GM21619 (cell line): ENCODE measurements at regions not wholly inside any gene's neighbourhood (a gene's known extent, or its start where the extent isn't known, plus 50 kb on each side); places are given as distances from the start of the nearest gene placed in this dataset.

ENCODE experiments used
- ATAC-seq: cut with Tn5 transposase; IDR thresholded peaks from one replicate; pipeline ENCODE4 v1.9.1; 2021; ENCODE audit not compliant: unreplicated experiment

DNA sequence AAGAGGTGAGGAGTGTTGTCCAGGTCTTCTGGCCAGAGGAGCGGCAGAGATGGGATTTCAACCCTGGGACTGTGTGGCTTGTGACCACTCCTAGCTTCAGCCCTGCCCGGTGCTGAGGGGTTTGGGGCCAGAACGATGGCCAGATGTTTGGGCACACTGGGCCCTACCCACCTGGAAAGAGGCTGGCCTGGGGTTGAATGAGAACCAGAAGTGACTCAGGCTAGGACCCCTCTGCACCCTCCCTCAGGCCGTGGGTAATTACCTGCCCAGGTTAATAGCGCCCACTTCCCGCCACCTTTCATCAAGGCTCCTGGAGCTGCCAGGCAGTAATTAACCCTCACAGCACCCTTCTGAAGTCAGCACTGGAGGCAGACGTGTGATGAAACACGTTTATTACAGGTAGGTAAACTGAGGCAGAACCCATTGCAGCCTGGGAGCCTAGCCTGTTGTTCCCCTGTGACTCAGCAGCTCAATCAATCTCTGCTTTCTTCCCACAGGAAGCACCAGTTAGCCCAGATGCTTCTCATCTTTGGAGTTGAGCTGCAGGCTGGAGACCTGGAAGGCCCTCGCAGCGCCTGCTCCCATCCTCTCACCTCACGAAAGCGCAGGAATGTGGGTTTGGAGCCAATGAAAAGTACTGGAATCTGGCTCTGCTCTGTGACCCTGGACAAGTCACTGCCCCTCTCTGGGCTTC lies 120.8 kb downstream of the CEBPB start:
- no peak for ATAC-seq

- ATAC-seq = no peak
Observed at GRCh38 chr20:50312002-50312681, 121.5 kb downstream of the CEBPB start.

DNA sequence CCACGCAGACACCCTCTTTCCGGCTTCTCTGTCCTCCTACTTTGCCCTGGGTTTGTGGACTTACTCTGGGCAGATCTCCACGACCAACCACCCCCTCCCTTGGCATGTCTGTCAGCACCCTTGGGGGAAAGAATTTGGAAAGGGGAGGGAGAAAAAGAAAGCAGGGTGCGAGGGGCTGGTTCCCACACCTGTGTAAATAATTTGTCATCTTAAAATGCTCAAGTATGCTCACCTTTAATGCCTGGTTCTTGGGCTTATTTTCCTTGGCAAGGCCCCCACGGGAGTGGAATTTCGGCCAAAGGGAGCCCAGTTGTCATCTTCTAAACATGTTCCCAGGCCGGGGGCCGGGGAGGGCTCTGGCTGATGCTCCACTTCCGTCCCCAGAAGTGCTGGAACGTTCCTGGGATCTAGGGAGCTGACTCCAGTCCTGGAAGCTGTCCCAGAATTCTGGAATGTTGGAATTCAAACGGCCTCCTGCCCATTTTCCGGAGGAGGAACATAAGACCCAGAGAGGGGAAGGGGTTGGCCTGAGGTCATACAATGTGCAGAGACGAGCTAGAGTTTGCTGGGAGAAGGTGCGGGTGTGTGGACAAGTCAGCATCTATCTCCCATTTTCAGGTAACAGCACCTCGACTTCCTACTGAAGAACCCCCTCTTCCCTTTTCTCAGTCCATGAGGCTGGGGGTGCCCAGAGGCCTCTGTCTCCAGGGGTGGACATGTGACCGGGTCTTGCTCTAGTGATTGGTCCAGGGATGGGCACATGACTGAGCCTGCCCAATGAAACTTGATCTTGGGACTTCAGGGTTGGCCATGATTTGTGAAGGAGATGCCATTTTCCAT lies 122.3 kb downstream of the CEBPB start:
- no peak for ATAC-seq

- no peak for ATAC-seq
Observed at GRCh38 chr20:50313522-50313820, 122.8 kb downstream of the CEBPB start.

- ATAC-seq = no peak
Observed at GRCh38 chr20:50313827-50314677, 123.4 kb downstream of the CEBPB start.

- no peak for ATAC-seq
Observed at GRCh38 chr20:50314678-50315335, 124.2 kb downstream of the CEBPB start.

DNA sequence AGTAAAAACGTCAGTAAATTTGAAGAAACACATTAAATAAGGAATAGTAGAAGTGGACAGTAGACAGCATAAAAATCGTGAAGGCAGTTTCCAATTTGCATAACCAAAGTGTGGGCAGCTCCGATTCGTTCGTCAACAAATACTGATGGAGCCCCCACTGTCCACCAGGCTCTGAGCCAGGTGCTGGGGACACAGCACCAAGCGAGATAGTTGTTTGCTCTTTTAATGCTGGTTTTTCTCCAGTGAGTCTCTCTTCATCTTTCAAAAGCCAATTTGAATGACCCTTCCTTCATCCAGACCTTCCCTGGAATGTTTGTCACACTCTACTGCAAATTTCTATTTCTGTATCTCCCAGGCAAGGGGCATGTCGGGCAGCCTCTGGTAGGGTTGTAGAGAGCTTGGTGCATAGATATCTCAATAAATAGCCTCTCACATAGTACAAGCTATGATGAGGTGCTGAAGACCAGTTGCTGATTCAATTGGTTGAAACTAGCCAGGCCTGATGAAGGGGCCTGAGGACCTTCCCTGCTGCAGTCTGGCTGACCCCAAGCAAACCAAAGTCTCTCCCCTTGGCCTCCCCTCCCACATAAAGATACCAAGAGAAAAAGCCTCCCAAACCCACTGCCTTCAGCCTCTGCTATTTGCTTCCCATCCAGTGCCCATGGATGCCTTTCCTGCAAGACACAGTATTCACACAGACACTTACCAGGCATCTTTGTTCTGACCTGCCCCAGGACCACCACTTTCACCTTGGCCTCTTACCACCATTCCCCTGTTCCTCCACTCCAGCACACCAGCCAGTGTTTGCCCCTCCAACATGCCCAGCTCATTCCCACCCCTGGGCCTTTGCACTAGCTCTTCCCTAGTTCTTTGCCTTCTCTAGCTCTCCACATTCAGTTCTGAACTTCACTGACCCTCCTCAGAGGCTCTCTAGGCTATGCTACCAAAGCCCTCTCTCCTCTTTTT lies 125.2 kb downstream of the CEBPB start:
- ATAC-seq = no peak

- ATAC-seq = no peak
Observed at GRCh38 chr20:50317116-50317515, 126.5 kb downstream of the CEBPB start.

DNA sequence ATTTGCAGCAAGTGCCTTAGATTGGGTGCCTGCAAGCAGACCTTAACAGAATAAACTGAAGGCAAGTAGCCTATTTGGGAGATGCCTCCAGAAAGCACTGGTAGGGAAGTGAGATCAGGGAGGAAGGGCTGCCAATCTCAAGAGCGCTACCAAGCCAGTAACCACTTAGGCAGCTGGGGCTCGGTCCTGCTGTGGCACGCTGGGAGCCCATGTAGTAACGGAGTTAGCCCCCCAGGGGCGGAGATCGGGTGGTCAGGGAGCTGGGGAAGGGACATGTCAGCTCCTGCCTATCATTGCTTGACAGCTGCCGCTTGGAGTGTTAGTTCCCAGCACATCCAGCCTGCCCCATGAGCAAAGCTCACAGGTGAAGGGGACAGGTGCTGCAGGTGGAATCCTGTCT lies 127.0 kb downstream of the CEBPB start:
- ATAC-seq = no peak

GRCh38 chr20:50318710-50319109 lies 128.1 kb downstream of the CEBPB start:
- ATAC-seq = no peak

DNA sequence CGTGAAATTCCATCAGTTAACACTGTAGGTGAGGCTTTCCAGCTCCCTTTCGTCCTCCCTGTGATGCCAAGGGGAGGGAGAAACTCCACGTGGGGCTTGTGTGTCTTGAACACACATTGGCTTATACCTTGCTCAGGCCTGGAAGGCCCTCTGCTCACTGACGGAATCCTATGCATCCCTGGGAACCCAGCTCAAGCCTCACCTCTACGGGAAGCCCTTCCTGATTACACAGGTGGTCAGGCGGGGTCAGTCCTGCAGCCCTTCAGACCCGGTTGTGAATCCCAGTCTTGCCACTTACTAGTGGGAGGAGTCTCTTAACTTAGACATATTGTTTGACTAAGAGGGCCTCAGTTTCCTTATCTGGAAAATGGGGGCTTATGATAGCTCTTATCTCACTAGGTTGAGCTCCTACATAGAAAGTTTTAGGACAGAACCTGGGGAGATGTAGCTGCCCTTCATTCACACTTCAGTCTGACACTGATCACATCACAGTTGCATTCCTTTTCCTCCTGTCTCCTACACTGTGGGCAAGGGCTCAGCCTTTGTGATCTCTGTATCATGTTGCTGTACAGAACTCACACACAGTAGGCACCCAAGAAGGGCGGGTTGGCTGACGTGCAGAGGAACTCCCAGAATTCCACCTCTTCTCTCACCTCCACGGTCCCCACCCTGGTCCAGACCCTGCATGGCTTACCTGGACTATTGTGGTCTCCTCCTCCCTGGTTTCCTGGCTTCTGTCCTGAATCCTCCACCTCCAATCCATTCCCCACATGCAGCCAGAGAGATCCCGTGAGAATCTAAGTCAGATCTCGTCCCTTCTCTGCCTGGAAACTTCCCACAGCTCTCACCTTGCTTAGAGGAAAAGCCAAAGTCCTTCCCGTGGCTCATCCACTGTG lies 129.6 kb downstream of the CEBPB start:
- ATAC-seq = no peak

DNA sequence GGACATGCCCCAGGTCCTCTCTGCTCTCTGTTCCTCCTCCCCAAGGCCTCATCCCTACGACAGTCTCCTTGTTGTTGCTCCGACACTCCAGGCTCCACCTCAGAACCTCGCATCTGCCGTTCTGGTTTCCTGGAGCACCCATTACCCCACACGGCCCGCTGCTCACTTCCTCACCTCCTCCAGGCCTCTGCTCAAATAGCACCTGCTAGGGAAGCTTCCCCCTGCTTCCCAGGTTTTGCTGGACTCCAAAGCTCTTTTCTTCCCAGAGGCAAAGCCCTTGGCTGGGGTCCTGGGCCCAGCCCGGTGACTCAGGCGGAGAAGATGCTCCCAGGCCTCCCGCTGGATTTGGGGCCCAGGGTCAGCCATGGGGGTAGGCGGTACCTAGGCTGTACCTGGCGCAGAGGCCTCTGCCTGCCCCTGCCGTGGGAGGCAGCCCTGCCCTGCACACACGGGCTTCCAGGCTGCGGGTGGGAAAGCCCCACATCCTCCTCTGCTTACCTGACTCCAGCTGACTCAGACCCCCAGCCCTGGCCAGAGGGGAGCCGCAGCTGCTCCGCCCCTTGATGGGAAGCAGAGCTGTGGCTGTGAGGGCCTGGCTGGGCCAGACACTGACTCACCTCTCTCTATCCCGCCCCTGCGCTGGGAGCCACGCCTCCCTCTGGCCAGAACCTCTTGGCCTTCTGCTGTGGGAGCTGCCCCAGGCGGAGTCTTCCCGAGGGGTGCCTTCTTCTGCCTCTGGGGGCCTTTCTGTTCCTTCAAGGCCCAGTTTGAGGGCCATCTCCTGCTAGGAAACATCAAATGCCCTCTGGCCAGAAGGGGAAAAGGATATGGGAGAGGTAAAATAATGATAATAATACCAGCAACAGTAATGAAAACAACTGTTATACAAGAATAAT lies 130.5 kb downstream of the CEBPB start:
- ATAC-seq = no peak

DNA sequence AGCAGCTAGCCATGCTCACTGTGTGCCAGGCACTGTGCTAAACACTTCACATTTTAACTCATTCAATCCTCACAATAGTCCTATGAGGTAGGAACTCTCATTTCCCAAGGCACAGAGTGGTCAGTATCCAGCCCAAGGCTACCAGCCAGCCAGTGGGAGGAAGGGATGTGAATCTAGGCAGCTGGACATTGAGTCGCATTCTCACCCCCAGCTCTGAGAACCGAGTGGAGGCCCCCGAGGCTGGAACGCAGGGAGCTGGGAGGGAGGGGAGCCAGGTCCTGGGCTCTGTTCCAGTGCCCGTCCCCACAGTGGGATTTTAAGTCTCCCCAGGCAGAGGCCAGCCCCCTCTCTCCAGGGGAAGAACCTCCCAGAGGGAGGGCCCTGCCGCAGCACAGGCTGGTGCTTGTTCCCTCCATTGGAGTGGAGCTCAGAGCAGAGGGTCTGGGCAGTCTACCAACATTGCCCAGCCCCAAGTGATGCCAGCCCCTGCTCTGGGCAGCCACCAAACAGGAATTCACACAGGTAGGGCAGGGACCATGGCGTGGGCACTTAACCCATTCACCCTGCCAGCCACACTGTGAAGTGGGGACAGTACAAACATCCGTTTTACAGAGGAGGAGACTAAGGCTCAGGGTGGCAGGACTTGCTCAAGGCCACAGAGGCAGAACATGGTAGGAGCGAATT lies 131.3 kb downstream of the CEBPB start:
- no peak for ATAC-seq

DNA sequence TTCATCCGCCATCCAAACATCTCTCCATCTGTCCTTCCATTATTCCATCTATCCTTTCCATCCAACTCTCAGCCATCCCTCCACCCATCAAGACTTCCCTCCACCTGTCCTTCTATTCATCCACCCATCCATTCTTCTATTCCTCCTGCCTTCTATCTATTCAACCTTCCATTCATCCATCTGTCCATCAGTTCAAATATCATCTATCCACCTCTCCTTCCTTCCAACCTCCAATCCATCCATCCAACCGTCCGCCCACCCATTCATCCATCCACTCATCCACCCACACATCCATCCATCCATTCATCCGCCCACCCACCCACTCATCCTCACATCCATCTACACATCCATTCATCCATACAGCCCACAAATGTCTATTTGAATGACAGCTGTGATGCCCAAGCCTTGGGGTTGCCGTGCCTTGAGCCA lies 132.1 kb downstream of the CEBPB start:
- ATAC-seq = no peak

- no peak for ATAC-seq
Observed at GRCh38 chr20:50323209-50323608, 132.6 kb downstream of the CEBPB start.

DNA sequence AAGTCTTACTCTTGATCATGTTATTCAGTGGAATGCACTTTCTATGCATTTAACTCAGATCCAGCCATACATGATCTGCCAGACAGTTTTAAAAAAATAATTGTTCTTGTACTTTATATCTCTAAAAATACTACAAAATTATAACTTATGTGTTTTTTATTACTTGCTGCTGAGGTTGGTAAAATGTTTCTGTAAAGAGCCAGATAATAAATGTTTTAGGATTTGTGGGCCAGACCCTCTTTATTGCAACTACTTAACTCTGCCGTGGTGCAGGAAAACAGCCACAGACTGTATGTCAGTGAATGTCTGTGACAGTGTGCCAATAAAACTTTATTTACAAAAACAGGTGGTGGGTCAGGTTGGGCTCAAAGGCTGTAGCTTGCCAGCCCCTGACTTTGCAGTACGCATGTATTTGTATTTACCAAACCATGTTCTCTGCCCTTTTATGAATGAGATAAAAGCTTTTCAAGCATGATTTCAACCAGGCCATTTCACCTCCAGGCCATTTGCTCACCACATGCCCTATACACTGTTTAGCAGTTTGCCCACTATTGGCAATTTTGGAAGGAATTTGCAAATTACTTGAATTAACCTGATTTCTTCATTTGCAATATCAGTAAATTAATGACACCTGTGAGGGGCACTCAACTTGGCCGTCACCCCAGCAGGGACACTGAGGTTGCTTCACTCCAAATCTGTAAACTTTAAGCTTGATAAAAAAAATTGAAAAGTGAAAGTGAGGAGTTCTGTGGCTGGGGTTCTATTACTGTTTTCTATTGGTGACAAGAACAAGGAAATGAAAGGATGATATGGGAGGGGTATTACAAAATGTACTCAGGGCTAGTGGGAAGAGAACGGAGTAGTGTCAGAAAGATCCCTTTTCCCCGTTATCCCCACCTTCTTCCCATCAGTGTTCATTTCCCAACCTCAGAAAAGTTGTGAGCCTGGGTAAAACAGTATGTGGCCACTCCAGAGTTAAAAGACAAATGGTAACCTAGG lies 133.4 kb downstream of the CEBPB start:
- no peak for ATAC-seq
